ENCODE measurements at regions not wholly inside any gene's neighbourhood (a gene's known extent, or its start where the extent isn't known, plus 50 kb on each side); places are given as distances from the start of the nearest gene placed in this dataset.

DNA sequence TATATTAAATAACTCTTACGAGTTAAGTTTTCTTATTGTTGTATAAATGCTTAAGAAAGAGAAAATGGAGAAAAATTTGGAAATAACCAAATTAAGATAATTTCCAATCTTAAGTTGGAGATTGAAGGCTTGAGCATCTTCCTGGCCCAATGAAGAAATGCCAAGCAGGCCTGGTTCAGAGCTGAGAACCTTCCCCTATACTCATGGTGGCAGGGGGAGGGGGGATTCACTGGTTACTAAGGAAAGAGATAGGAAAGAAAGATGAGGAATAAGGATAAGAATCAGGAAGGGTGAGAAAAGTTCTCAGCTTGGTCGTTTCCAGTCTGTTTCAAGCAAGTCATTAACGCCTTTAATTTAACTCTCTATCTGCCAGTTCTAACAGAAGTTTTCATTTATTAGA lies 166.2 kb downstream of the AVL9 start:
- intact Hi-C loops (cut with micrococcal nuclease) = no loop called here
- no peak overlapping the region for H3K27ac ChIP-seq (ENCODE audit: low read depth, low read length)
- H3K9ac ChIP-seq (ENCODE audit: low read length) = no peak overlapping the region
- H3K4me3 ChIP-seq (replicated peaks in 1 of 2; ENCODE audit: low read depth in 1 of 2, low read length in 2 of 2) = no peak overlapping the region
- H3K36me3 ChIP-seq (ENCODE audit: control insufficient read depth in 1 of 2, insufficient read depth in 2 of 2, low read length in 2 of 2) = no peaks in the 10 kb centered on the region
- no peaks in the 10 kb centered on the region for H3K9me3 ChIP-seq (ENCODE audit: control insufficient read depth in 1 of 2, insufficient read depth in 1 of 2, low read depth in 1 of 2, low read length in 2 of 2)
- no peaks in the 10 kb centered on the region for H4K20me1 ChIP-seq (ENCODE audit: insufficient read depth)
- no peak overlapping the region for H3K4me2 ChIP-seq (ENCODE audit: low read length)
- peaks cover 31 to 65% of the 10 kb centered on the region in 2 experiments for H3K4me1 ChIP-seq (ENCODE audit: control insufficient read depth in 1 of 2, insufficient read depth in 2 of 2, low read length in 2 of 2)
- ChIA-PET CTCF (interaction anchor here (2.9 kb wide), 1 partner anchor 8 kb away, joined by 10 read pairs; no protein-coding TSS in a partner anchor), POLR2A (interaction anchor here (3.4 kb wide), 1 partner anchor 8 kb away, joined by 24 read pairs; no protein-coding TSS in a partner anchor), RAD21 (ENCODE audit: low non-redundant PET in 1 of 2, low total read pairs in 2 of 2, uncharacterized antibody in 2 of 2, unreplicated experiment in 2 of 2) (no interaction called here)
- H3K27me3 ChIP-seq (ENCODE audit: insufficient read depth, low read length) = no peaks in the 10 kb centered on the region
- TF ChIP-seq POLR2AphosphoS5 (IDR thresholded peaks at IDR 0.05; ENCODE audit: low read depth, low read length) (no peak), EGR1 (IDR thresholded peaks at IDR 0.05; ENCODE audit: low read depth) (no peak), SIN3A (IDR thresholded peaks at IDR 0.05; ENCODE audit: low read depth) (no peak)
- TF ChIP-seq, protein P1, sequence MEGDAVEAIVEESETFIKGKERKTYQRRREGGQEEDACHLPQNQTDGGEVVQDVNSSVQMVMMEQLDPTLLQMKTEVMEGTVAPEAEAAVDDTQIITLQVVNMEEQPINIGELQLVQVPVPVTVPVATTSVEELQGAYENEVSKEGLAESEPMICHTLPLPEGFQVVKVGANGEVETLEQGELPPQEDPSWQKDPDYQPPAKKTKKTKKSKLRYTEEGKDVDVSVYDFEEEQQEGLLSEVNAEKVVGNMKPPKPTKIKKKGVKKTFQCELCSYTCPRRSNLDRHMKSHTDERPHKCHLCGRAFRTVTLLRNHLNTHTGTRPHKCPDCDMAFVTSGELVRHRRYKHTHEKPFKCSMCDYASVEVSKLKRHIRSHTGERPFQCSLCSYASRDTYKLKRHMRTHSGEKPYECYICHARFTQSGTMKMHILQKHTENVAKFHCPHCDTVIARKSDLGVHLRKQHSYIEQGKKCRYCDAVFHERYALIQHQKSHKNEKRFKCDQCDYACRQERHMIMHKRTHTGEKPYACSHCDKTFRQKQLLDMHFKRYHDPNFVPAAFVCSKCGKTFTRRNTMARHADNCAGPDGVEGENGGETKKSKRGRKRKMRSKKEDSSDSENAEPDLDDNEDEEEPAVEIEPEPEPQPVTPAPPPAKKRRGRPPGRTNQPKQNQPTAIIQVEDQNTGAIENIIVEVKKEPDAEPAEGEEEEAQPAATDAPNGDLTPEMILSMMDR (IDR thresholded peaks at IDR 0.05 in 2 of 3, conservative IDR thresholded peaks at IDR 0.05 in 1 of 3; ENCODE audit: borderline replicate concordance in 1 of 3, insufficient read depth in 1 of 3, low read depth in 2 of 3, low read length in 2 of 3) = no peak
- BruUV-seq (replicated peaks) = no TSS peak
- no peak overlapping the region for H2AFZ ChIP-seq (ENCODE audit: low read depth, low read length, poor library complexity, severe bottlenecking)
- ATAC-seq = no peak
- H3K9me2 ChIP-seq (ENCODE audit: insufficient read depth) = no peaks in the 10 kb centered on the region
- H3K79me2 ChIP-seq (ENCODE audit: insufficient read depth, low read length) = no peaks in the 10 kb centered on the region
- no peak for DNase-seq (ENCODE audit: low read depth, low spot score)

DNA sequence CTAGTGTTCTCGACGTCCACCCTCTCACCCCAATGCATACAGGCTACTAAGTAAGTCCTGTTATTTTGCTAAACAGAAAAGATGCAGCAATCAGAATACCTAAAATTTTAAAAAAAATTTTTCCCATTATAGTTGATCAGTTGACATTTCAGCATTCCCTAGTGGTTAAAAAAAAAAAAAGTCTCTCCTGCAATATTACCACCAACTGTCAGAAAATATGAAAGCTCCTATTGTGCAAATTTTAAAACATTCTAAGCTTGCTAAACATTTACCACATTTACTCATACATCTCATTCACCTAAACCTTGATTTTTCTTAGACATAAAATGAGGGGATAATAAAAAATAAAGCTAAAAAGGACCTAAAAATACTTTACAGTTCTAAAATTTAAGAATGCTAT lies 165.6 kb downstream of the AVL9 start:
- intact Hi-C loops (cut with micrococcal nuclease) = no loop called here
- H2AFZ ChIP-seq (ENCODE audit: low read depth, low read length, poor library complexity, severe bottlenecking) = no peak overlapping the region
- H3K27me3 ChIP-seq (ENCODE audit: insufficient read depth, low read length) = no peaks in the 10 kb centered on the region
- ChIA-PET RAD21 (ENCODE audit: low non-redundant PET in 1 of 2, low total read pairs in 2 of 2, uncharacterized antibody in 2 of 2, unreplicated experiment in 2 of 2) (no interaction called here), CTCF (interaction anchor here (2.9 kb wide), 1 partner anchor 9 kb away, joined by 10 read pairs; no protein-coding TSS in a partner anchor), POLR2A (interaction anchor here (3.4 kb wide), 1 partner anchor 8 kb away, joined by 24 read pairs; no protein-coding TSS in a partner anchor)
- H3K9me3 ChIP-seq (ENCODE audit: control insufficient read depth in 1 of 2, insufficient read depth in 1 of 2, low read depth in 1 of 2, low read length in 2 of 2) = no peaks in the 10 kb centered on the region
- BruUV-seq (replicated peaks) = no TSS peak
- H3K4me2 ChIP-seq (ENCODE audit: low read length) = peak overlapping the region; percentile 58
- H3K4me3 ChIP-seq (replicated peaks in 1 of 2; ENCODE audit: low read depth in 1 of 2, low read length in 2 of 2) = no peak overlapping the region
- H3K27ac ChIP-seq (ENCODE audit: low read depth, low read length) = no peak overlapping the region
- H3K9me2 ChIP-seq (ENCODE audit: insufficient read depth) = no peaks in the 10 kb centered on the region
- TF ChIP-seq EGR1 (IDR thresholded peaks at IDR 0.05; ENCODE audit: low read depth) = no peak
- TF ChIP-seq ELF1 (IDR thresholded peaks at IDR 0.05; ENCODE audit: borderline replicate concordance, low read depth) = no peak
- TF ChIP-seq SIN3A (IDR thresholded peaks at IDR 0.05; ENCODE audit: low read depth) = no peak
- TF ChIP-seq CBX3 (IDR thresholded peaks at IDR 0.05; ENCODE audit: low read depth) = no peak
- TF ChIP-seq CEBPB (IDR thresholded peaks at IDR 0.05; ENCODE audit: low read depth) = no peak
- TF ChIP-seq RAD21 (IDR thresholded peaks at IDR 0.05; ENCODE audit: low read depth) = peak; percentile 9; the same call in 1 of the 2 replicates
- TF ChIP-seq, protein P1 (IDR thresholded peaks at IDR 0.05 in 2 of 3, conservative IDR thresholded peaks at IDR 0.05 in 1 of 3; ENCODE audit: borderline replicate concordance in 1 of 3, insufficient read depth in 1 of 3, low read depth in 2 of 3, low read length in 2 of 3) = 0 out of 6 replicates have a peak, but pooled peaks of 1 of the 3 experiments have one; percentile 8
- no peak for TF ChIP-seq TCF7L2 (IDR thresholded peaks at IDR 0.05; ENCODE audit: borderline replicate concordance, extremely low read depth, insufficient read depth, insufficient read length)
- no peak for TF ChIP-seq JUND (IDR thresholded peaks at IDR 0.05)
- DNase-seq (ENCODE audit: low read depth, low spot score) (no peak), ATAC-seq (no peak)
- H4K20me1 ChIP-seq (ENCODE audit: insufficient read depth) = no peaks in the 10 kb centered on the region
- no peaks in the 10 kb centered on the region for H3K36me3 ChIP-seq (ENCODE audit: control insufficient read depth in 1 of 2, insufficient read depth in 2 of 2, low read length in 2 of 2)
- H3K9ac ChIP-seq (ENCODE audit: low read length) = no peak overlapping the region
- peaks cover 30 to 64% of the 10 kb centered on the region in 2 experiments for H3K4me1 ChIP-seq (ENCODE audit: control insufficient read depth in 1 of 2, insufficient read depth in 2 of 2, low read length in 2 of 2)
- no peaks in the 10 kb centered on the region for H3K79me2 ChIP-seq (ENCODE audit: insufficient read depth, low read length)
